ENCODE measurements at regions not wholly inside any gene's neighbourhood (a gene's known extent, or its start where the extent isn't known, plus 50 kb on each side); places are given as distances from the start of the nearest gene placed in this dataset.
"Not testable (repeated sequence)": the region's sequence is repeated elsewhere in the genome, so short reads cannot be mapped to it uniquely, and the experiment has no call there.

DNA sequence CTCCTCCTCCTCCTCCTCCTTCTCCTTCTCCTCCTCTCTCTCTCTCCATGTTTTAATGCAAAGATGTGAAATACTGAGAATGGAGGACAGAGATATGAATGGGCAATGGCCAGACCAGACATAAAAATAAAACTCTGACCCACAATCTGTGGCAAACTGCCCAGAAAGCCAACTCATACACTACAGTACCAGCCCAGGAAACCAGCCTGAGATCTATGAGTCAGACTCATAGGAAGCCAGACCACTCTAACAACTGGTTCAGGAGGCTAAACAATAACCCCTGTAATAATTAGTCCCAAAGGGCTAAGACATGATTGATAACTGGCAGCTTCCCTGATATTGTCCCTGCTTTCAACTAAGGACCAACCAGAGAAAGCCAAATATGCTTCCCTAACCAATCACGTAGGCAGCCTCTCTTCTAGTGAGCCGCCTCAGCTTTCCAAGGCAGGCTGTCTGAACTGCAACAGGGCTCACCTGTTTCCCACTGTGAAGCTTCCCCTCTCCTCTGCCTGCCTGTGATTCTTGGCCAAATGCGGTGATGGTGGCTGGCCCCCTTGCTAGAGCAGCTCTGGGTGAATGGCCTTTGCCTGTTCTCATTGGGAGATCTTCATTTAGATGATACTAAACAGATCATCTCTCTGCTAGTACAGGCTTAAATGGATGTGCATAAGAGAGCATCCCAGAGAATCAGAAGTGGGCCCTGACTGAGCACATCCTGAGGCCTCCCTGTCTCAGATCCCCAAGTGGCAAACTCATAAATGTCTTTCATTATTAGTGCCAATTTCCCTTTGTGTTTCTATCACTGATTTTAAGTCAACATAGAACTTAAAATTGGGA is 817.6 kb downstream of the TNS3 start:
- no peak for DNase-seq (ENCODE audit: low read depth in 2 of 3, low spot score in 1 of 3)

DNA sequence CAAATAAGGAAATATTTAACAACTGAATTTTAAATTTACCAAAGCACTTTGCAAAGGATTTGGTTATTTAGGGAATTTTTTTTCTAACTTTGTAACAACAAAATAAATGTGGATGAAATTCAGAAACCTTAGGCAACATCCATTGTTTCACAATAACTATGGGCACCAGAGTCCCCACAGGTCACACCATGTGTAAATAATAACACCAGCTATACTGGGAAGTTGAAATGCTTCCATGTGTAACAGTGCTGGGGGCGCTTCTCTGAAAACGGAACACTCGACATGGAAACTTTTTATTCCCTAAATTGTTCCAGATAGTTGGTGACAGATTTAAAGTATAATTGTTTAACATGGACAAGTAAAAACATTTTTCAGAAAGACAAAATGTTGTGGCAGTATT is 818.6 kb downstream of the TNS3 start:
- no peak for DNase-seq (ENCODE audit: low read depth in 2 of 3, low spot score in 1 of 3)

DNA sequence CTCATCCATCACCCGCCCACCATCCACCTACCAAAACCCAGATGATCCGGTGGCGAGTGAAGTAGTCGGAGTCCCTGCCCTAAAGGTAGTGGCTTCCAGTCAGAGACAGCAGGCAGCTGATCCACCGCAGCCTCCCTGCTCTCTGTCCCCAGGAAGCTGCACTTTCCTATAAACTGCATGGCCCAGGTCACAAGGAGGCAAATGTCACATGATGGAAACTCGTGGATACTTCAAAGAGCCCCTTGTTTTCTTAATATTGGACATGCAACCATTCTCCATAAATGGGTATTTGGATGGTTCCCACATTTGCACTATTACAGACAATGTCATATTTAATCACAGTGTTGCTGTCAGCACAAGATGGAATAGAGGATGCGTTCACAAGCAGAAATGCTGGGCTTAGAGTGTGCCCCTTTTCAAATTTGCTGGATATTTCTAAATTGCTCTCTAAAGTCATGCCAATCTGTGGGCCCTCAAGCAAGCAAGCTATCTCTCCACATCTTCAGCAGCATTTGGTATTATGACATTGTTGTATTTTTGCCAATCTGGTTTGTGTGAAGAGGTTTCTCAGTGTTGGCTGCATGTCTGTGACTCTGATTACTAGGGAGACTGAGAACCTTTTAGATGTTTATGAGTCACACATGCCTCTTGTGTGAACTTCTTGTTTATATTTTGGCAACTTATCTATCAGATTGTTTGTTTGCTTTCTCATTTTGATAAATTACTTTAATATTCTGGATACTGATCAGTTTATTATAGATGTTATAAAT is 822.0 kb downstream of the TNS3 start:
- no peak for DNase-seq (ENCODE audit: low read depth in 2 of 3, low spot score in 1 of 3)

DNA sequence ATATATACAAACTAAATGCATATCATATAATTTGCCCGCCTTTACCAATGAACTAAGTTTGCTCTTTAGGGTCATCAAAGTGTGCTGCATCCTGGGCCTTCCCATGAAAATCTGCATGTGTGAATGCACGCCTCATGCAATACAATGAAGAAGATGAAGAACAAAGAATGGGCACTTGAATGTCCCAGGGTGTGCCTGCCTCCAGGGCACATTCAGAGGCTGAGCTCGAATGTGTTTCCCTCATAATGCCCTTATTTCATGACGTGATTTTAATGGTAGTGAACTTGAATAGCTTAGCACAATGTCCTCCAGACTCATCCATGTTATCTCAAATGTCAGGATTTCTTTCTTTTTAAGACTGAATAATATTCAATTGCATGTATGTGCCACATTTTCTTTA is 824.9 kb downstream of the TNS3 start:
- DNase-seq (ENCODE audit: low read depth in 2 of 3, low spot score in 1 of 3), result no peak

DNA sequence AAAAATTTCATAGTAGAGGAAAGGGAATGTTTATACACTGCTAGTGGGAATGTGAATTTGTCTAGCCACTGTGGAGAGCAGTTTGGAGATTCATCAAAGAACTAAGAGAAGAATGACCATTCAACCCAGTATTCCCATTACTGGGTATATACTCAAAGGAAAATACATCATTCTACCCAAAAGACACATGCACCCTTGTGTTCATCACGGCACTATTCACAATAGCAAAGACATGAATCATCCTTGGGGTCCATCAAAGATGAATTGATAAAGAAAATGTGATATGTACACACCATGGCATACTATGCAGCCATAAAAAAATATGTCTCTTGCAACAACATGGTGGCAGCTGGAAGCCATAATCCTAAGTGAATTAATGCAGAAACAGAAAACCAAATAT is 825.7 kb downstream of the TNS3 start:
- DNase-seq (ENCODE audit: low read depth in 2 of 3, low spot score in 1 of 3), result no peak

DNA sequence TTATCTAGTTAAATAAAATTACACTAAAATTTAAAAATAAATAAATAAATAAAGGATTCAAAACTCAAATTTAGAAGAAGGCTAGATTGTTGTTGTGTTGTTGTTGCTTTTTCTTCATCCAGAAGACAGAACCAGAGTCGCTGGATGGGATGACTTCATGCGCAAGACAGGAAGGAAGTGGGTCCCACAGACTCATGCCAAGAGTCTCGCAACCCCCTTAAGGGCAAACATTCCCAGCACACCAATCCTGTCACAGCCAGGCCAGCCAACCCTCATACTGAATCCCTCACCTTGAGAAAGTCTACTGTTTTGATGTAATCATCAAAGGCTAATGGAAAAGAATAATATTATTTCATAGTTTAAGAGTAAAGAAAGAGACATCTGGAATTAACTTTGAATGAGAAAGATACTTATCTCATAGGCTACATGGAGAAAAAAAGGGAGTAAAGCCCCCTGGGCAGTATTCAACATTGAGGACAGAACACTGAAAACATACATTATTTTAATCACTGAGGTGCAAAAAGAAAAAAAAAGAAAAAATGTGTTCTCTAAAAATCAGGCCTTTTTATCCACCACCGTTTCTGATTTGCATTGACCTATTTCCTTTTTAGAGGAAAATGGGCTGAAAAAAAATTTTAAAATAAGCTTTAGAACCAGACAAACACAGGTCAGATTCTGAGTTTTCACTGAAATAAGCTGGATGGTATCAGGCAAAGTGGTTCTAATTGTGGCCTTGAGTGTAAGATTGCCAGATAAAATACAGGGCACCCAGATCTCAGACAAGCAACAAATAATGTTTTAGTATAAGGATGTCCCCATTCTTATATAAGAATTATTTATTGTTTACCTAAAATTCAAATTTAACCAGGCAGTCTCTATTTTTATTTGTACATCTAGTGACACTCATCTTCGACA is 826.5 kb downstream of the TNS3 start:
- no peak for DNase-seq (ENCODE audit: low read depth in 2 of 3, low spot score in 1 of 3)

DNA sequence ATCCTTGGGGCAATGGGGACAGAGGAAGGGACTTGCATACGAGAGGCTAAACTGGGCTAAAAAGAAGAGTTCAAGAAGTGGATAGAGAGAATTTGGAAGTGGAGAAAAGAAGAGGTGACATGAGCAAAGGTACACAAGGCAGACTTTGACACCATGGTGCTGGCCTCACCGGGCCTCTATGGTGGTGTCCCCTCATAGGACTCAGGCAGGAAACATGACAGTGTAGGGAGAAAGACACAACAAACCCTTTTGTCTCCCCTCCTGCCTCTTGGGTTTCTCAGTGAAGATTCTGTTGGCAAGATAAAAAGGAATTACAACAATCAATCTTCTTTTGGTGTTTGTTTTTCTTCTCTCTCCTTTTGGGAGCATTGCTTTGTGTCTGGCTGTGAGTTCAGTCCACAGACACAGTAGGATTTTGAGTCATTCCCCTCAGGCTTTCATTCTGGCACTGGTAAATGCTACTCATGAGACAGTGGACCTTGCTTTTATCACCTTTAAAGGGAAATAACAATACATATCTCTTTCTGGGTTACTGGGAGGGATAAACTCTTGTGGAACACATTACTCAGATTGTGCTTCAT is 827.7 kb downstream of the TNS3 start:
- no peak for DNase-seq (ENCODE audit: low read depth in 2 of 3, low spot score in 1 of 3)

DNA sequence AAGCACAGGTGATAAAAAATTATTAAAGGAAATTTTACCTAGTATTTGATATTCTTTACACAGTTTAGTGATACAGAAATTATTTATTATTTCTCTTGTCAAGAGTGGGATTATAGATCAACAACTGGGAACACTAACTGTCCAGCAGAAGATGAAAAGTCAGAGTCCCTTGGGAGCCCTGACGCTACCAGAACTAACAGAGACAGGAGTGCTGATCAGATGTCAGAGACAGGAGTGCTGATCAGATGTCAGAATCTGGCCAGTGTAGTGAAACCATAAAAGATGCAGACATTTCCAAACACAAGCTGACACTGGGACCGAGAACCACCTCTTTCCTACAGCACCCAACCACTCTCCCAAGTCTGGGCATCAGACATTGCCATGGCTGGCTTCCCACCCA is 828.2 kb downstream of the TNS3 start:
- no peak for DNase-seq (ENCODE audit: low read depth in 2 of 3, low spot score in 1 of 3)

DNA sequence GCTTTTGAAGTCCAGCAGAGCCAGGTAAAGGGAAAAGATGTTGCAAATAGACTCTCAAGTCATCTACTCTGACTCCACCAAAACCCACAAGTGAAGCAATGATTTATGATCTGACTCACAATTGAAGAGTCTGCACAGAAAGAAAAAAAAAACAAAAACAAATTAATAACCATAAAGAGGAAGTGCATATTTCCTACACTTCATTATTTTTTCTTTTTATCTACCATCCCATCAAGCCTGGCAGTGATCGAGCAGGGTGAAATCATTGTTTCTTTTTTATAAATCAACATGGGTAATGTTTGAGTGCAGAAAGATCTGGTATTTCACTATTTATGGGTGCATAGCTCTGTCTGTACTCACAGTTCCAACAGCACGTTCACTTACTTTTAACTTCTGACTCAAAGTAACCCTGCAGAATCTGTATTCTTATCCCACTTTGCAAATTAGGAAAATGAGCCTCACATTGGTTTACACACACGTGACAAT is 829.0 kb downstream of the TNS3 start:
- no peak for DNase-seq (ENCODE audit: low read depth in 2 of 3, low spot score in 1 of 3)

DNA sequence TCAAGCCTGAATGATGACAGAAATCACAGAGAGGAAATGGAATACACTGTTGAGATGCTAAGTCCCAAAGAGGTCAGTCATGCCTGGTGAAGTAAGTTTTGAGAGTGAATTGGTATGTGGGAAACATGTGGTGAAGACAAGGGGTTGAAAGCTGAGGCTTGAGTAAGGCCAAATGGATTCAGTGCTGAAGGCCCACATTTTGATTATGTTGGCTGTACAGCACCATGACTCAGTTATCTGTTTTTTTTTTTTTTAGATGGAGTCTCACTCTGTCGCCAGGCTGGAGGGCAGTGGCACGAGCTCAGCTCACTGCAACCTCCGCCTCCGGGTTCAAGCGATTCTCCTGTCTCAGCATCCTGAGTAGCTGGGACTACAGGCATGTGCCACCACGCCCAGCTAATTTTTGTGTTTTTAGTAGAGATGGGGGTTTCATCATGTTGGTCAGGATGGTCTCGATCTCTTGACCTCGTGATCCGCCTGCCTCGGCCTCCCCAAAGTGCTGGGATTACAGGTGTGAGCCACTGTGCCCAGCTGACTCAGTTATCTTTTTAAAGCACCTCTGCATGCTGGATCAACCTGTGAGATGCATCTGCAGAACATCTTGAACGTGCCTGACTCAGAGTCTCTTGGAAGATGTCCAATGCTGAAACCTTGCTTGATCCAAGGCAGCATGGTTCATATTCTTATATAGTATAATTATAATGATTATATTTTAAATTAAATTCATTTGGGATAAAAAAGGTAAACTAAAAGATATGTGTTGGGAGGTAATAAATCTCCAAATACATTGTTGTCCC is 829.8 kb downstream of the TNS3 start:
- DNase-seq (ENCODE audit: low read depth in 2 of 3, low spot score in 1 of 3), result not testable (repeated sequence)

DNA sequence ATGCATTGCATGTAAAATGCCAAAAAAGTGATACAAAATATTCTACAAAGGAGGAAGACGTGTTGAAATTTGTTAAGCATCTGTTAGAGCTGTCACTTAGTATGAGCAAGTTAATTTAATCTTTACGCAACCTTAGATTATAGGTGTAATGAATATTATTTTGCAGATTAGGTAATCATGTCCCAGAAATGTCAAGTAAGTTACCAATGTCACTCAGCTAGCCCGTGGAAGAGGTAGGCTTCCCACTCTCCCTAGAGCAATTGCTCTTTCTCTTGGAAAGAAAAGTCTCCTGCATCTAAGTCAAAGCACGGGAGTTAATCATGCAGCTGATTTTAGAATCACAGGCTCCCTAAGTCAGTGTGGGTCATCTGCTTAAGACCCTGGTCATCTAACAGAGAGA is 830.4 kb upstream of the IGFBP3 start:
- no peak for DNase-seq (ENCODE audit: low read depth in 2 of 3, low spot score in 1 of 3)

DNA sequence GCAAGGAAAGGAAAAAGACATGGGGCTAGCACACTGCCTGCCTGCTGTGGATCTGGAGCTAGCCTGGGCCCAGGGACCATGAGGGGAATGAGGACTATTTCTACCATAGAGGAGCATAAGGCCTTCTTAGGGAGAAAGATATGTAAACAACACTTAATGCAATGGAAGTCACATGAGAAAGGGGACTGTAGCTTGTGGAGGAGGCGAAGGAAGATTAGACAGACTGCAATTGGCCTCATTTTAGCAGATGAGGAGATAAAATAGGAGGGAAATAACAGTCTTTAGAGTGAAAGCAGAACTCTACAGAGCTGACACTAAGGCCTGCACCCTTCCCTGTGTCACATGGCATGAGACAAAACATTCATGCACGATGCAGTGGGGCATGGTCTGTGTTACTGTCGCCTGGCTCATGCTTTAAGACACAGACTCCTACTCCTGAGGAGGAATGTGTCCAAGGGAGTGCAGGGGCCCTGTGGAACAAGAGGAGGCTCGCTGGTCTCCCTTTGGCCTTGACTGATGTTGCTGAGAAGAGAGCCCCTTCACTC is 829.3 kb upstream of the IGFBP3 start:
- DNase-seq (ENCODE audit: low read depth in 2 of 3, low spot score in 1 of 3), result no peak

DNA sequence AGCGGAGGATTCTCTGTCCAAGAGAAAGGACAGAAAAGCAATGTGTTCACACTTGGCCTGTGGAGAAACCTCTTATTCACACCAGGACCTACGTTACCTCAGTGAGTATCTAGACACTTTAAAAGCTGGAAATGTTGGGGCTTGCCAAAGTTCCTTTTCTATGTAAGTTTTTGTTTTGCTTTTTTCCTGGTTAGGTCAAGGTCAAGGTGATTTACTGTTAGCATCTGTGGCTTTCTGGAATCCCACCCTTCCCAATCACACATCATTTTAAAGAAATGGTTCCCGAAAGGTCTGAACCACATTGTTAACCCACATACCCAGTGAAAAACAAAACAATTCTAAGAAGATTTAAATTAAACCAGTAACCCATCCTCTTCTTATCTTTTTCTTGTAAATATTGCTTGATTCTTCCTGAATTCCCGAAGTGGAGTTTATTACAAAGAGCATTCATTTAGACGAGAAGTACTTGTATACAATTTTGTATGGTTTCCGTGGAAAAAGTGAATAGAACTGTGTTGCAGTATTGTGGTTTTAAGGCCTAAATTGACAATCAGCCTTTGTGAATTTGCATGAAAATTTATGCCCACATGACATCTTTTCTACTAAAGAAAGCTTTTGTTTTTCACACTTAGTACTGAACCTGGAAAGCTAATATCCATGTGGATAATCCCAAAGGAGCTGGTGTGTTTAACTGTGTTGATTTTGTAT is 827.0 kb upstream of the IGFBP3 start:
- no peak for DNase-seq (ENCODE audit: low read depth in 2 of 3, low spot score in 1 of 3)

DNA sequence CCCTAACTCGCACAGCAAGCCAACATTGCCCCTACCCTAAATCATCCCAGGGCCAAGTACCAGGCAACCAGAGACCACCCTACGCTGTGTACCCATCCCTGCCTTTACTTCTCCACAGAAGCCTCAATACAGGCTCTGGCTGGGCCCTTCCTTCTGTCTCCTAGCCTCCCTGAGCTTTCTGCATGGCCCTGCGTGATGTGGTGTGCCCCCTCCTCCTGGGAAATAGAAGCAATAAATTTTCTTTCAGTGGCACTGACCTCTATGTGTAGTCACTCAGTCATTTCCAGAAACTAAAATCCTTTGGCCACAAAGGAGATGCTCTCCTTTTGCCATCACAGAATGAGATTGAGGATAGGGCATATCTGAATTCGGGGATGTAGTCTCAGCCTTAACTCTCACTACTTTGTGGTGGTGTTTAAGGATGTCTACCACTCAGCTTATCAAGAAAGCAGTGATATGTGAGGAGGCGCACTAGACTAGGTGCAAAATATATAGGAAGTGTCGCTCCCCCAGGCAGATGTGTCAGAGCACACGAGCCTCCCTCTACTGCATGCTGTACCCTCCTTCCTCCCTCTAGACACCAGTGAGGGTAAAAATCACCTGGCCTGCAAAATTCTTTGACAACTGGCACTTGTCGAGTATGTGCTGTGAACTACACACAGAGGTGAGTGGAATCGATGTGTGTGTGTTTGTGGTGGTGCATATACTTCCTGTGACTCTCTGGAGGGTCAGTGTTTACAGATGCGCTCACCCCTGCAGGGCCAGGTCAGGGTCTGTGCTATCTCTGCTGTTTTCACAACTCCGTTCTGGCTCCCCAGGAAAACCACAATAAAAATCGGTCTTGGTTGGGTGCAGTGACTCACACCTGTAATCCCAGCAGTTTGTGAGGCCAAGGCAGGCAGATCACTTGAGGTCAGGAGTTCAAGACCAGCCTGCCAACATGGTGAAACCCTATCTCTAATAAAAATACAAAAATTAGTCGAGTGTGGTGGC is 825.9 kb upstream of the IGFBP3 start:
- DNase-seq (ENCODE audit: low read depth in 2 of 3, low spot score in 1 of 3), result no peak

DNA sequence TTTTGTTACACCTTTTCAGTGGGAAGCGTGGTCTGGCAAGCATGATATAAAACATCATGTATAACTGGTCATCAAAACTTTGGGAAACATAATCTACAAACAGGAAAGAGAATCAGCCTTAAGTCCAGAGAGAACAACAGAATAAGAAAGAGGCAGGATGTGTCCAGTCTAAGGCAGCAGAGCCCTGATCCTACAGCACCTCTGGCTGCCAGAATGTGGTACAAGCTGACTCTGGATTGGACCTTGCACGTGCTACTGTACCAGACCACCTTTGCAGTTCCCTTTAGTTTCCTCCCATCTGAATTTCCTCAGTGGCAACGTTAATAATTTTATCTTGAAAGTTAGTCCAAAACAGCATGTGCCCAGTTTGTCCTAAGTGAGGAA is 824.6 kb upstream of the IGFBP3 start:
- no peak for DNase-seq (ENCODE audit: low read depth in 2 of 3, low spot score in 1 of 3)

DNA sequence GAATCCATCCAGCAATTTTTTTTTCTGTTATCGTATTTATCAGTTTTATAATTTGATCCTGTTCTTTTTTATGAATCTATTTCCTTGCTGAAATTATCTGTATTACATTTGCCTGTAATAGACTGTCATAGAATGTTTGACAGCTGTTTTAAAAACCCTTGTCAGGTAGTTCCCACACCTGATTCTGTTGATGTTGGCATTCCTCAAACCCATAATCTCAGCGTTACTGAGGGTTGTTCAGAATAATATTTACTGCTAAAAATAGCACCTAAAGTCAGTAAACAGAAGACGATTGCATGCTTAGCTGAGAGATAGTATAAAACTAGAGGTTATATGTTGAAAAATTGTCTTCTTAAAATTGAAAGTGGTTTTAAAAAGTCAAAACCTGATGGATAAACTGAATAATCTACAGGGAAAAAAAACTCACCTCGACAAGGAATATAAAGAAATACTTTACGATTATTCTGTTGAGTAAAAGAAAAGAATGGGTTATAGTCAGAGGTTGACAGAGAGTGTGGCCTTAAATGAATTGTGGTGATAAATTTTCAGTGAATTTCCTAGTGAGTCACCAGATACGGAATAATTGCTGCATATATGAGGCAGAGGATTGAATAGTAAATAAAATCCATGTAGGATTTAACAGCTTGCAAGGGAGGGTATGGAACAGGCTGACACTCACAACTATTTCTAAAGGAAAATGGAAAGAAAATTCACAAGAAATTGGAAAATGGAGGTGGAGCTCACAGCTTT is 824.1 kb upstream of the IGFBP3 start:
- DNase-seq (ENCODE audit: low read depth in 2 of 3, low spot score in 1 of 3), result no peak

DNA sequence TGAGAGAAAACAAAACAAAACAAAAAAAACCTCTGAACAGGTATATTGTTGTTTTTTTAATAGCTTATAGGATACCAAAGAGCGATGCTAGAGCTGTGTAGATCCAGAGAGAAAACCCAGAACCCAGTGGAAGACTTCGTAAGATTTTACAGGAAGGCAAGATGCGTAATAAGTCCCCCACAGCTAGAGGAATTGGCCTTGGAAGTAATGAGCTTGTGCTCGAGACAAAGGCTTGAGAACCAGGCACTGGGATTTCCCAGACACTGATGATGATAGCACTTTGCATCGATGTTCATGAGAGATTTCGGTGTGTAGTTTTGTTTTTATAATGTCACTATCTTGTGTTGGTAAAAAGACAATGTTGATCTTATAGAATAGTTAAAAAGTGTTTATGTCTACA is 821.5 kb upstream of the IGFBP3 start:
- DNase-seq (ENCODE audit: low read depth in 2 of 3, low spot score in 1 of 3), result no peak
